ENCODE measurements at regions not wholly inside any gene's neighbourhood (a gene's known extent, or its start where the extent isn't known, plus 50 kb on each side); places are given as distances from the start of the nearest gene placed in this dataset.

GRCh38 chr6:144739873-144740272, 454.7 kb downstream of the UTRN start:
- DNase-seq: no peak

- DNase-seq: no peak
Observed at GRCh38 chr6:144741659-144742058, 456.5 kb downstream of the UTRN start.

- DNase-seq: no peak
Observed at GRCh38 chr6:144742779-144743178, 457.6 kb downstream of the UTRN start.

- no peak for DNase-seq
Observed at GRCh38 chr6:144744720-144745119, 459.6 kb downstream of the UTRN start.

- no peak for DNase-seq
Observed at GRCh38 chr6:144745439-144745838, 460.3 kb downstream of the UTRN start.

- DNase-seq: no peak
Observed at GRCh38 chr6:144746902-144747469, 461.9 kb downstream of the UTRN start.

- DNase-seq: no peak
Observed at GRCh38 chr6:144749263-144749662, 464.1 kb downstream of the UTRN start.

GRCh38 chr6:144753023-144753705, 468.0 kb downstream of the UTRN start:
- DNase-seq: no peak

GRCh38 chr6:144756469-144756868, 471.3 kb downstream of the UTRN start:
- no peak for DNase-seq

- DNase-seq: no peak
Observed at GRCh38 chr6:144757299-144757698, 472.2 kb downstream of the UTRN start.

- DNase-seq: no peak
Observed at GRCh38 chr6:144757730-144758129, 472.6 kb downstream of the UTRN start.

GRCh38 chr6:144758602-144759001, 473.5 kb downstream of the UTRN start:
- DNase-seq: peak; percentile 6

GRCh38 chr6:144762469-144762868, 477.3 kb downstream of the UTRN start:
- no peak for DNase-seq

GRCh38 chr6:144767051-144767450, 481.9 kb downstream of the UTRN start:
- DNase-seq: no peak

GRCh38 chr6:144768551-144769075, 483.5 kb downstream of the UTRN start:
- DNase-seq: no peak

GRCh38 chr6:144769142-144769541, 484.0 kb downstream of the UTRN start:
- no peak for DNase-seq

GRCh38 chr6:144776031-144776819, 491.1 kb downstream of the UTRN start:
- peak; percentile 7 for DNase-seq

- DNase-seq: no peak
Observed at GRCh38 chr6:144777249-144777648, 492.1 kb downstream of the UTRN start.

GRCh38 chr6:144778056-144778455, 492.9 kb downstream of the UTRN start:
- no peak for DNase-seq

- no peak for DNase-seq
Observed at GRCh38 chr6:144778773-144779492, 493.8 kb downstream of the UTRN start.

GRCh38 chr6:144781836-144782235, 496.7 kb downstream of the UTRN start:
- no peak for DNase-seq

- no peak for DNase-seq
Observed at GRCh38 chr6:144782634-144783033, 497.5 kb downstream of the UTRN start.

- DNase-seq: no peak
Observed at GRCh38 chr6:144785056-144785455, 499.9 kb downstream of the UTRN start.
